Esophagus squamous epithelium (tissue), 5 donors: ENCODE measurements at regions not wholly inside any gene's neighbourhood (a gene's known extent, or its start where the extent isn't known, plus 50 kb on each side); places are given as distances from the start of the nearest gene placed in this dataset.

ENCODE experiments used
- DNase-seq: peaks from one replicate; lab custom pipeline; 2025; lab: John Stamatoyannopoulos, UW
- H3K27ac ChIP-seq, 4 donors: fragments of 200-600 bp; sonication (generic); one replicate each; pipeline ENCODE4 v1.5.1; 2016 to 2019; ENCODE audit warnings: mild to moderate bottlenecking in 1 of 4
- H3K27me3 ChIP-seq, 4 donors: fragments of 200-600 bp; sonication (generic); 1 replicate in 3 of 4; 2 replicates in 1 of 4; pipeline versions ENCODE4 v1.5.1 to v1.6.0; 2017 to 2021; ENCODE audit warnings: antibody characterized with exemption in 1 of 4
- H3K36me3 ChIP-seq, 3 donors: fragments of 200-600 bp; sonication (generic); one replicate each; pipeline ENCODE4 v1.5.1; 2016 to 2019
- H3K4me1 ChIP-seq, 3 donors: fragments of 200-600 bp; sonication (generic); one replicate each; pipeline ENCODE4 v1.5.1; 2017 to 2019
- H3K4me3 ChIP-seq, 4 donors: fragments of 200-600 bp; sonication (generic); 1 replicate in 3 of 4; 2 replicates in 1 of 4; pipeline ENCODE4 v1.5.1; 2016 to 2019; ENCODE audit warnings: mild to moderate bottlenecking in 2 of 4, moderate library complexity in 1 of 4
- H3K9me3 ChIP-seq, 3 donors: fragments of 200-600 bp; sonication (generic); one replicate each; pipeline ENCODE4 v1.5.1; 2016 to 2019
- POLR2A ChIP-seq, 4 donors: fragments of 450-650 bp; IDR thresholded peaks; one replicate each; pipeline ENCODE4 v1.6.1; 2017; ENCODE audit warnings: antibody characterized with exemption in 4 of 4, mild to moderate bottlenecking in 4 of 4, moderate library complexity in 3 of 4
- WGBS, 2 donors: methylation state at CpG; one replicate each; pipeline ENCODE4 v1.1.5; 2018; 5-methylcytosine and 5-hydroxymethylcytosine counted together
- intact Hi-C: fragments of 100-400 bp; cut with DNase I; formaldehyde crosslinking; loops from one replicate; pipeline ENCODE4 v1.15.0; 2022
- TF ChIP-seq, protein P1 (sequence below), 6 experiments: fragments of 450-650 bp in 4 of 6; fragments of 200-600 bp in 2 of 6; sonication (generic) in 2 of 6; IDR thresholded peaks; one replicate each; pipeline ENCODE4 v1.5.1; 2016 to 2019; ENCODE audit warnings: antibody characterized with exemption in 6 of 6, mild to moderate bottlenecking in 4 of 6, moderate library complexity in 4 of 6
- donor health status: DM: yes; HTN: yes; CAD: no.

DNA sequence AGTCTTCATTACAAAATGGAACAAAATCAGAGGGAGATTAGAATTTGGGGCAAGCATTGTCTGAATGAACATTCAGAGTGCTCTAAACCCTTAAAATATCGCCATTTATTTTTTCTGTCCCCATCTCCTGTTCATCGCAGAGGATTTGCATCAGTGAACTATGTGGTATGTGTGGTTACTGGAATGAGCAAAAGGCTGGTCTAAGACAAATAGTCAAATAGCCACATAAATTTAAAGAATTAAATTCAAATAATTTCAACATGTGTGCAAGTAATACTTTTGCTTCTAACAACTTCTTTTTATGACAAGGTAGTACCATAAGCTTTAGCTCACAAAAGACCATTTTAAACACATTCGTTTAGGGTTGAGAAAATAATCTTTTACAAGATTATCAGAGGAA lies 82.6 kb upstream of the ST8SIA3 start:
- H3K4me3 ChIP-seq, result no peak overlapping the region
- TF ChIP-seq POLR2A (IDR thresholded peaks at IDR 0.05), result no peak
- no peaks in the 10 kb centered on the region for H3K27me3 ChIP-seq
- WGBS, 2 donors, result 62 to 75% methylated on average over 3 of the region's 3 CpGs
- H3K4me1 ChIP-seq, result no peaks in the 10 kb centered on the region
- intact Hi-C loops, result no loop called here
- H3K9me3 ChIP-seq, result no peaks in the 10 kb centered on the region
- no peaks in the 10 kb centered on the region for H3K36me3 ChIP-seq
- H3K27ac ChIP-seq, result no peak overlapping the region
- no peak for DNase-seq

DNA sequence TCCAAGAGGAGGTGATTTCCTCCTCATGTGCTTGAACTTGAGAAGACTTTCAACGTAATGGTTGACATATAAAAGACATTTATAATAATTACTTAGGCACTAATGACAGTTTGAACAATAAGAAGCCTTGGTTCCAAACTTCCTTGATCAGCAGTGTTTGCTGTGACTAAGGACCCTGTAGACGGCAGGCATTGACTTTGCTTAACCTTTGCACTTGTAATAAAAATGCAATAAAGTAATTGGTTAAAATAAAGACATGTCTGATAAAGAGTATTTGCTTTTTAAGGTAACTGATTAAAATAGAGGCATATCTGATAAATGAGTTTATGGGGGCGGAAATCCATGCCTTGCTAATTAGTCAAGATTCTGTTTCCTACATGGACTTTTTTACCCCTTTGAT lies 82.2 kb upstream of the ST8SIA3 start:
- Histone ChIP-seq H3K27ac (no peak overlapping the region), H3K9me3 (no peaks in the 10 kb centered on the region), H3K4me1 (no peaks in the 10 kb centered on the region), H3K36me3 (no peaks in the 10 kb centered on the region), H3K27me3 (no peaks in the 10 kb centered on the region), H3K4me3 (no peak overlapping the region)
- TF ChIP-seq, protein P1, sequence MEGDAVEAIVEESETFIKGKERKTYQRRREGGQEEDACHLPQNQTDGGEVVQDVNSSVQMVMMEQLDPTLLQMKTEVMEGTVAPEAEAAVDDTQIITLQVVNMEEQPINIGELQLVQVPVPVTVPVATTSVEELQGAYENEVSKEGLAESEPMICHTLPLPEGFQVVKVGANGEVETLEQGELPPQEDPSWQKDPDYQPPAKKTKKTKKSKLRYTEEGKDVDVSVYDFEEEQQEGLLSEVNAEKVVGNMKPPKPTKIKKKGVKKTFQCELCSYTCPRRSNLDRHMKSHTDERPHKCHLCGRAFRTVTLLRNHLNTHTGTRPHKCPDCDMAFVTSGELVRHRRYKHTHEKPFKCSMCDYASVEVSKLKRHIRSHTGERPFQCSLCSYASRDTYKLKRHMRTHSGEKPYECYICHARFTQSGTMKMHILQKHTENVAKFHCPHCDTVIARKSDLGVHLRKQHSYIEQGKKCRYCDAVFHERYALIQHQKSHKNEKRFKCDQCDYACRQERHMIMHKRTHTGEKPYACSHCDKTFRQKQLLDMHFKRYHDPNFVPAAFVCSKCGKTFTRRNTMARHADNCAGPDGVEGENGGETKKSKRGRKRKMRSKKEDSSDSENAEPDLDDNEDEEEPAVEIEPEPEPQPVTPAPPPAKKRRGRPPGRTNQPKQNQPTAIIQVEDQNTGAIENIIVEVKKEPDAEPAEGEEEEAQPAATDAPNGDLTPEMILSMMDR (IDR thresholded peaks at IDR 0.05), result no peak
- TF ChIP-seq POLR2A (IDR thresholded peaks at IDR 0.05), result no peak
- intact Hi-C loops, result no loop called here
- 47 to 48% methylated on average over 3 of the region's 3 CpGs for WGBS, 2 donors
- no peak for DNase-seq

DNA sequence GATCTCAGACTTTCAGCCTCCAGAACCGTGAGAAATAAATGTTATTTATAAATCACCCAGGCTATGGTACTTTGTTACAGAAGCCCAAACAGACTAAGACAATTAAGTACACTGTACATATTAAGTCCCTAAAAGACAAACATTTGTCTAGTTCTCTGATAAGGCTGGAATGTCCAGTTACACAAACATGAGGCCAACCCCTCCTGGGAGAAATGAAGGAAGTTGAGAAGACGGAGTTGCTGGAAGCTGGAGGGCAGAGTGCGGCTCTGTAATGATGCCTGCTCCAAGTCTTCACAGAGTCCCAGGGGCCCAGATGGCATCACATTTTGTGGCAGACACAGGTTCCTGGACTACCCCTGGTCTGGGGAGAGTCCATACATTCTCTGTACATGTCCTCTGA lies 79.2 kb upstream of the ST8SIA3 start:
- no peak for DNase-seq
- TF ChIP-seq, protein P1 (IDR thresholded peaks at IDR 0.05), result no peak
- TF ChIP-seq POLR2A (IDR thresholded peaks at IDR 0.05), result no peak
- intact Hi-C loops, result no loop called here
- WGBS, 2 donors, result 10 to 40% methylated on average over 2 to 3 of the region's 3 CpGs
- H3K4me1 ChIP-seq, result no peaks in the 10 kb centered on the region
- H3K9me3 ChIP-seq, result no peaks in the 10 kb centered on the region
- no peaks in the 10 kb centered on the region for H3K36me3 ChIP-seq
- H3K27ac ChIP-seq, result no peak overlapping the region
- no peak overlapping the region for H3K4me3 ChIP-seq
- H3K27me3 ChIP-seq, result no peaks in the 10 kb centered on the region

DNA sequence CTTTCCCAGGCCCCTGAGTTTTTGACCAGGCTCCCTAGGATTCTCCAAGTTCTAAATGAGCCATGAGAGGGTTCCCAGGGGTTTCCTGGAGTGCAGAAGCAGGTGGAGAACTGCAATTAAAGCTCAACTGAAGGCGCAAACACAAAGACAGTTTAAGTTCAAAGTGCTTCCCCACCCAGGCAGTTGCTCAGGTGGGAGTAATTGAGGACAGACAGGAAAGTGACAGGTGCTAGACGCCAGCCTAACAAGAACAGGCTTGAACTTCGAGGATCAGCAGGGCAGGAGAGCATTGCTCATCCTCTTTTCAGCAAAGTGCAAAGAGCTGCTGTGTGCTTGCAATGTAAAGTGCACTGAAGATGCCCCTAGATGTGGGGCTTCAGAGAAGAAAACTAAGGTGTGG lies 77.2 kb upstream of the ST8SIA3 start:
- intact Hi-C loops, result no loop called here
- Histone ChIP-seq H3K27me3 (no peaks in the 10 kb centered on the region), H3K27ac (no peak overlapping the region), H3K4me3 (no peak overlapping the region), H3K36me3 (no peaks in the 10 kb centered on the region), H3K4me1 (no peaks in the 10 kb centered on the region), H3K9me3 (no peaks in the 10 kb centered on the region)
- no peak for DNase-seq
- TF ChIP-seq POLR2A (IDR thresholded peaks at IDR 0.05), result no peak
- TF ChIP-seq, protein P1 (IDR thresholded peaks at IDR 0.05), result no peak
- WGBS, 2 donors, result 37 to 51% methylated on average over 2 to 3 of the region's 3 CpGs

DNA sequence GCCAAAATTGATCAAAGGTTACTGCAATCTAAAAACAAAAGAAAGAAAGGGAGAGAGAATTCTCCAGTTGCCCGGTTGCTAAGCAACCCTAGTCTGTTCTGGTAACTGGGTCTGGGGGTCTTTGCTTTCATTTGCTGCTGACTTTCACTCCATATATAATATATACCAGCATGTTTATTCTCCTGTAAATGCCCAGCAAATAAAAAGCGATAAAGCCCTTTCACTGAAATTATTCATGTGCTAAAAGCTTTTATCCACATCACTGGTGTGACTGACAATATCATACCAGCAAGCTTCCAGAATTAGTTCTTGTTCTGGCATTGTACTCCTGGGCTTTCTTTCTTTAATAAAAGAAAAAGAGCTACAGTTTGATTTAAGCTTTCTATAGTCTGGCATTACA lies 75.5 kb upstream of the ST8SIA3 start:
- Histone ChIP-seq H3K27me3 (no peaks in the 10 kb centered on the region), H3K27ac (no peak overlapping the region), H3K9me3 (no peaks in the 10 kb centered on the region), H3K4me1 (no peaks in the 10 kb centered on the region), H3K4me3 (no peak overlapping the region), H3K36me3 (no peaks in the 10 kb centered on the region)
- WGBS, 2 donors, result 38 to 47% methylated on average over 2 of the region's 2 CpGs
- DNase-seq, result no peak
- TF ChIP-seq, protein P1 (IDR thresholded peaks at IDR 0.05), result no peak
- no peak for TF ChIP-seq POLR2A (IDR thresholded peaks at IDR 0.05)
- intact Hi-C loops, result no loop called here

DNA sequence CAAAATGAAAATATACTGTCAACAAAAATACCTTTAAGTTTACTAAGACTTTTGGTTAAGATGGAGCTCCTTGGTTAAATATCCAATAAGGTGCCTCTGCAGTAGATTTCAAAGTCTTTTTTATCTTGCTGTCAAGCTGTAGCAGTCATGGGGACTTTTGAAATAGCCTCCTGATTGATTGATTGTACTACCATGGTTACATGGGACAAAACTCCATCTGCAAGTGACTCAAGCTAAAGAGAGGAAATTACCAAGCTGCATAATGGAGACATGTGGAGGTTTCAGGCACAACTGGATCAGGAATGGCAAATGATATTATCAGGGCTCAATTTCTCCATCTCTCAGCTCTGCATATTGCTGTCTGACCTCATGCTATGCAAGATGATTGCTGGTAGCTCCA lies 73.4 kb upstream of the ST8SIA3 start:
- TF ChIP-seq, protein P1 (IDR thresholded peaks at IDR 0.05), result no peak
- no peak for TF ChIP-seq POLR2A (IDR thresholded peaks at IDR 0.05)
- intact Hi-C loops, result no loop called here
- Histone ChIP-seq H3K4me1 (no peaks in the 10 kb centered on the region), H3K9me3 (no peaks in the 10 kb centered on the region), H3K27me3 (no peaks in the 10 kb centered on the region), H3K27ac (no peak overlapping the region), H3K4me3 (no peak overlapping the region), H3K36me3 (no peaks in the 10 kb centered on the region)
- no peak for DNase-seq
